BLaER1 (cell line): ENCODE measurements at regions not wholly inside any gene's neighbourhood (a gene's known extent, or its start where the extent isn't known, plus 50 kb on each side); places are given as distances from the start of the nearest gene placed in this dataset.

Source experiments
- H3K27ac ChIP-seq: shearing (Covaris generic); formaldehyde crosslinking; 2 replicates; pipeline ENCODE4 v1.8.1; 2022
- H3K27me3 ChIP-seq: shearing (Covaris generic); formaldehyde crosslinking; 2 replicates; pipeline ENCODE4 v1.8.1; 2022
- H3K36me3 ChIP-seq: shearing (Covaris generic); formaldehyde crosslinking; 2 replicates; pipeline ENCODE4 v1.8.1; 2022
- H3K4me1 ChIP-seq: shearing (Covaris generic); formaldehyde crosslinking; 2 replicates; pipeline ENCODE4 v1.8.1; 2022
- H3K4me2 ChIP-seq: shearing (Covaris generic); formaldehyde crosslinking; 2 replicates; pipeline ENCODE4 v1.8.1; 2022
- H3K4me3 ChIP-seq: shearing (Covaris generic); formaldehyde crosslinking; 2 replicates; pipeline ENCODE4 v1.8.1; 2022
- H3K9ac ChIP-seq: shearing (Covaris generic); formaldehyde crosslinking; 2 replicates; pipeline ENCODE4 v1.8.1; 2022
- H3K9me3 ChIP-seq: shearing (Covaris generic); formaldehyde crosslinking; 2 replicates; pipeline ENCODE4 v1.8.1; 2022
- H4K20me1 ChIP-seq: shearing (Covaris generic); formaldehyde crosslinking; 2 replicates; pipeline ENCODE4 v1.8.1; 2022
- Cebpa-rat ChIP-seq: shearing (Covaris generic); IDR thresholded peaks from 2 replicates; pipeline ENCODE4 v1.8.1; 2022

- Histone ChIP-seq H3K9me3 (no peaks in the 10 kb centered on the region), H3K4me2 (no peak overlapping the region), H3K27me3 (no peaks in the 10 kb centered on the region), H3K9ac (no peak overlapping the region), H3K4me1 (no peaks in the 10 kb centered on the region), H3K27ac (no peak overlapping the region), H3K36me3 (no peaks in the 10 kb centered on the region), H3K4me3 (no peak overlapping the region), H4K20me1 (no peaks in the 10 kb centered on the region)
- no peak for TF ChIP-seq Cebpa-rat
These were observed 57.8 kb downstream of the PRLHR start for GRCh38 chr10:118537623-118538022.

GRCh38 chr10:118534136-118534535 is 61.3 kb downstream of the PRLHR start:
- Histone ChIP-seq H3K27me3 (no peaks in the 10 kb centered on the region), H3K4me2 (no peak overlapping the region), H3K27ac (no peak overlapping the region), H4K20me1 (no peaks in the 10 kb centered on the region), H3K36me3 (no peaks in the 10 kb centered on the region), H3K9me3 (no peaks in the 10 kb centered on the region), H3K4me3 (no peak overlapping the region), H3K4me1 (peaks cover 10% of the 10 kb centered on the region; the same call in 1 of the 2 replicates), H3K9ac (no peak overlapping the region)
- TF ChIP-seq Cebpa-rat: no peak

GRCh38 chr10:118531105-118531852 is 64.2 kb downstream of the PRLHR start:
- TF ChIP-seq Cebpa-rat: no peak
- Histone ChIP-seq H3K27ac (no peak overlapping the region), H3K4me3 (no peak overlapping the region), H3K9me3 (no peaks in the 10 kb centered on the region), H3K4me2 (peak overlapping the region; percentile 40), H3K27me3 (no peaks in the 10 kb centered on the region), H3K4me1 (peaks cover 10% of the 10 kb centered on the region; the same call in 1 of the 2 replicates), H3K36me3 (no peaks in the 10 kb centered on the region), H3K9ac (no peak overlapping the region), H4K20me1 (no peaks in the 10 kb centered on the region)

GRCh38 chr10:118528426-118528825 is 67.0 kb downstream of the PRLHR start:
- Histone ChIP-seq H3K4me3 (no peak overlapping the region), H3K36me3 (no peaks in the 10 kb centered on the region), H3K4me2 (no peak overlapping the region), H3K9me3 (no peaks in the 10 kb centered on the region), H3K9ac (no peak overlapping the region), H3K27me3 (no peaks in the 10 kb centered on the region), H3K4me1 (peaks cover 10% of the 10 kb centered on the region; the same call in 1 of the 2 replicates), H4K20me1 (no peaks in the 10 kb centered on the region), H3K27ac (no peak overlapping the region)
- TF ChIP-seq Cebpa-rat: no peak

GRCh38 chr10:118523775-118524174 is 71.7 kb downstream of the PRLHR start:
- H3K36me3 ChIP-seq: no peaks in the 10 kb centered on the region
- no peaks in the 10 kb centered on the region for H3K27me3 ChIP-seq
- H3K4me2 ChIP-seq: no peak overlapping the region
- H3K9me3 ChIP-seq: no peaks in the 10 kb centered on the region; the same call in 1 of the 2 replicates
- no peak for TF ChIP-seq Cebpa-rat
- no peak overlapping the region for H3K4me3 ChIP-seq
- no peaks in the 10 kb centered on the region; the same call in 1 of the 2 replicates for H3K4me1 ChIP-seq
- H3K27ac ChIP-seq: no peak overlapping the region
- no peaks in the 10 kb centered on the region for H4K20me1 ChIP-seq
- H3K9ac ChIP-seq: no peak overlapping the region

- H3K4me1 ChIP-seq: no peaks in the 10 kb centered on the region; the same call in 1 of the 2 replicates
- no peak overlapping the region for H3K4me3 ChIP-seq
- H3K27ac ChIP-seq: no peak overlapping the region
- no peaks in the 10 kb centered on the region for H4K20me1 ChIP-seq
- TF ChIP-seq Cebpa-rat: no peak
- no peak overlapping the region for H3K4me2 ChIP-seq
- H3K27me3 ChIP-seq: no peaks in the 10 kb centered on the region
- H3K9ac ChIP-seq: no peak overlapping the region
- H3K9me3 ChIP-seq: peaks cover 4% of the 10 kb centered on the region
- H3K36me3 ChIP-seq: no peaks in the 10 kb centered on the region
These were observed 72.5 kb downstream of the PRLHR start for GRCh38 chr10:118522791-118523498.

GRCh38 chr10:118521415-118522117 is 73.9 kb downstream of the PRLHR start:
- Histone ChIP-seq H3K4me2 (no peak overlapping the region), H3K36me3 (no peaks in the 10 kb centered on the region), H3K27me3 (no peaks in the 10 kb centered on the region), H3K4me3 (no peak overlapping the region), H3K9ac (no peak overlapping the region), H3K27ac (no peak overlapping the region), H4K20me1 (no peaks in the 10 kb centered on the region), H3K9me3 (peaks cover 10% of the 10 kb centered on the region), H3K4me1 (no peaks in the 10 kb centered on the region; the same call in 1 of the 2 replicates)
- TF ChIP-seq Cebpa-rat: no peak

GRCh38 chr10:118520116-118520742 is 75.2 kb downstream of the PRLHR start:
- Histone ChIP-seq H3K4me3 (no peak overlapping the region), H3K36me3 (no peaks in the 10 kb centered on the region), H3K27me3 (no peaks in the 10 kb centered on the region), H3K4me2 (no peak overlapping the region), H3K9ac (no peak overlapping the region), H3K4me1 (no peaks in the 10 kb centered on the region; the same call in 1 of the 2 replicates), H3K27ac (no peak overlapping the region), H4K20me1 (no peaks in the 10 kb centered on the region), H3K9me3 (peaks cover 10% of the 10 kb centered on the region)
- no peak for TF ChIP-seq Cebpa-rat

- H3K9ac ChIP-seq: no peak overlapping the region
- H3K27me3 ChIP-seq: no peaks in the 10 kb centered on the region
- H3K9me3 ChIP-seq: peaks cover 10% of the 10 kb centered on the region
- H4K20me1 ChIP-seq: no peaks in the 10 kb centered on the region
- no peaks in the 10 kb centered on the region; the same call in 1 of the 2 replicates for H3K4me1 ChIP-seq
- H3K27ac ChIP-seq: no peak overlapping the region
- no peaks in the 10 kb centered on the region for H3K36me3 ChIP-seq
- no peak overlapping the region for H3K4me2 ChIP-seq
- no peak for TF ChIP-seq Cebpa-rat
- H3K4me3 ChIP-seq: no peak overlapping the region
These were observed 77.4 kb downstream of the PRLHR start for GRCh38 chr10:118518095-118518494.
